BLaER1 (cell line): ENCODE measurements at regions not wholly inside any gene's neighbourhood (a gene's known extent, or its start where the extent isn't known, plus 50 kb on each side); places are given as distances from the start of the nearest gene placed in this dataset.
A peak's percentile ranks its signal among the peaks of the same experiment; 100 is the strongest.

Experiments used
- H3K27ac ChIP-seq: shearing (Covaris generic); formaldehyde crosslinking; 2 replicates; pipeline ENCODE4 v1.8.1; 2022
- H3K27me3 ChIP-seq: shearing (Covaris generic); formaldehyde crosslinking; 2 replicates; pipeline ENCODE4 v1.8.1; 2022
- H3K36me3 ChIP-seq: shearing (Covaris generic); formaldehyde crosslinking; 2 replicates; pipeline ENCODE4 v1.8.1; 2022
- H3K4me1 ChIP-seq: shearing (Covaris generic); formaldehyde crosslinking; 2 replicates; pipeline ENCODE4 v1.8.1; 2022
- H3K4me2 ChIP-seq: shearing (Covaris generic); formaldehyde crosslinking; 2 replicates; pipeline ENCODE4 v1.8.1; 2022
- H3K4me3 ChIP-seq: shearing (Covaris generic); formaldehyde crosslinking; 2 replicates; pipeline ENCODE4 v1.8.1; 2022
- H3K9ac ChIP-seq: shearing (Covaris generic); formaldehyde crosslinking; 2 replicates; pipeline ENCODE4 v1.8.1; 2022
- H3K9me3 ChIP-seq: shearing (Covaris generic); formaldehyde crosslinking; 2 replicates; pipeline ENCODE4 v1.8.1; 2022
- H4K20me1 ChIP-seq: shearing (Covaris generic); formaldehyde crosslinking; 2 replicates; pipeline ENCODE4 v1.8.1; 2022
- Cebpa-rat ChIP-seq: shearing (Covaris generic); IDR thresholded peaks from 2 replicates; pipeline ENCODE4 v1.8.1; 2022

GRCh38 chr5:56650386-56650785 is 165.0 kb upstream of the MAP3K1 start:
- Histone ChIP-seq H3K36me3 (no peaks in the 10 kb centered on the region), H3K9ac (0 out of 2 replicates have a peak overlapping the region, but pooled peaks have one; percentile 64), H4K20me1 (no peaks in the 10 kb centered on the region), H3K4me2 (peak overlapping the region; percentile 93), H3K27ac (peak overlapping the region; percentile 57), H3K4me1 (peaks cover 68% of the 10 kb centered on the region), H3K4me3 (no peak overlapping the region; the same call in 1 of the 2 replicates), H3K9me3 (peaks cover 18% of the 10 kb centered on the region; the same call in 1 of the 2 replicates), H3K27me3 (no peaks in the 10 kb centered on the region)
- no peak for TF ChIP-seq Cebpa-rat

DNA sequence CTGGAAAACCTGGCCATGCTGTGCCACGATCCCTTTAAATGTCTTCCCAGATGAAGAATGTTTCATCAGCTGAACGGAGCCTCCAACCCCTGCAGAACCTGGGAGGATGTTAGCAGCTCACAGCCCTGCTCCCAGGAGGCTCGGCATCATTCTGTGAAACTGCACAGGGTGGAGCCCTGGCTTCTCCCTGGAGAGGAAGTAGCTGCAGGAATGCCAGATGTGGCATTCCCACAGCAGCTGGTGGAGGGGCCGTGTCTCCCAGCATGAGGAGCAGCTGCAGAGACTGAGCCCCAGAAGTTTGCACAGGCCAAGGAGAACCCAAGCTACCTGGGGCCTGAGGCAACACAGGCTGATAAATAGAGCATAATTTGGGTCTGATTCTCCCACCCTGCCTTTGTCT is 165.8 kb upstream of the MAP3K1 start:
- no peaks in the 10 kb centered on the region for H3K27me3 ChIP-seq
- H3K36me3 ChIP-seq = no peaks in the 10 kb centered on the region

GRCh38 chr5:56648460-56649034 is 166.8 kb upstream of the MAP3K1 start:
- Histone ChIP-seq H3K9me3 (0 out of 2 replicates have a peak, but pooled peaks cover 8% of the 10 kb centered on the region), H3K36me3 (no peaks in the 10 kb centered on the region), H3K9ac (no peak overlapping the region), H3K27ac (no peak overlapping the region; the same call in 1 of the 2 replicates), H3K4me2 (peak overlapping the region; percentile 93), H4K20me1 (no peaks in the 10 kb centered on the region), H3K4me1 (peaks cover 62% of the 10 kb centered on the region), H3K4me3 (no peak overlapping the region), H3K27me3 (no peaks in the 10 kb centered on the region)
- no peak for TF ChIP-seq Cebpa-rat

More for the DNA sequence above, 165.8 kb upstream of the MAP3K1 start:
- Histone ChIP-seq H3K9ac (peak overlapping the region; percentile 64), H3K4me3 (peak overlapping the region; percentile 16), H4K20me1 (no peaks in the 10 kb centered on the region), H3K4me2 (peak overlapping the region; percentile 93), H3K9me3 (peaks cover 10% of the 10 kb centered on the region; the same call in 1 of the 2 replicates), H3K27ac (peak overlapping the region; percentile 57), H3K4me1 (peaks cover 68% of the 10 kb centered on the region)
- TF ChIP-seq Cebpa-rat = no peak

DNA sequence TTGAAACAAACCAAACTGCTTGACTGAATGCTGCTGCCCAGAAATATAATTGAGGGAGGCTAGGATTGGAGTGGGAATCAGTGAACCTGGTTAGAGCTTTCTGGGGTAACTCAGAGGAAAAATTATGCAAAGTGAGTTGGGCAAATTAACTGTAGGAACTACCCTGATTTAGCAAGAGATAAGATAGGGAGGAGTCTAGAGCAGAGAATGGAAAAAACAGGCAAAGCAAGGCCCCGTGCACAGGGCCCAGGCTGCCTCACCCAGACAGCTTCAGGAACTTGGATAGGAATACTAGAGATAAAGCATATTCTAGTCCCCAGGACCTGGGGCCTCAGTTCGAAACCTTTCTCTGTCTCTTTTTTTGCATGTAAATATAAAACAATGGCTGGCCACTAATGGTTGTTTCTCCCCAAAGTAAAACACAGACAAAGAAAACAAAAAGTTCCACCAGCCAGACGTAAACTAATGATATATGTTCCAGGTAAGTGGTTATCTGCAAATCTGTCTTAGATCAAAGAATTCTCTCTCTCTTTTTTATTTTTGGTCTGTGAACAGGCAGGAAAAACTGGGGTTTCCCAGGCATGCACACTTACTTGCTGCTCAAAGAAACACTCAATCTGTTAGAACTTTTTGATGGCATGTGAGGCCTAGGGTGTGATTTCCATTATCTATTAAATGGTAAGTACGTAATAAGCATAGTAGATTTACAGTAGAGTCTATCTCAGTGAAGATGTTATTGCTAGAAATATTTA is 168.1 kb upstream of the MAP3K1 start:
- Histone ChIP-seq H3K4me1 (peaks cover 57% of the 10 kb centered on the region), H3K9ac (no peak overlapping the region), H3K36me3 (no peaks in the 10 kb centered on the region), H3K27me3 (no peaks in the 10 kb centered on the region), H3K4me2 (no peak overlapping the region), H3K9me3 (0 out of 2 replicates have a peak, but pooled peaks cover 8% of the 10 kb centered on the region), H4K20me1 (no peaks in the 10 kb centered on the region), H3K27ac (peak overlapping the region; percentile 15; the same call in 1 of the 2 replicates), H3K4me3 (no peak overlapping the region)
- no peak for TF ChIP-seq Cebpa-rat

- Histone ChIP-seq H3K4me1 (peaks cover 16% of the 10 kb centered on the region), H3K4me3 (no peak overlapping the region), H4K20me1 (no peaks in the 10 kb centered on the region), H3K9ac (no peak overlapping the region), H3K27me3 (no peaks in the 10 kb centered on the region), H3K9me3 (0 out of 2 replicates have a peak, but pooled peaks cover 8% of the 10 kb centered on the region), H3K4me2 (no peak overlapping the region), H3K27ac (no peak overlapping the region), H3K36me3 (no peaks in the 10 kb centered on the region)
- no peak for TF ChIP-seq Cebpa-rat
Measured at GRCh38 chr5:56641635-56642260, 173.6 kb upstream of the MAP3K1 start.

DNA sequence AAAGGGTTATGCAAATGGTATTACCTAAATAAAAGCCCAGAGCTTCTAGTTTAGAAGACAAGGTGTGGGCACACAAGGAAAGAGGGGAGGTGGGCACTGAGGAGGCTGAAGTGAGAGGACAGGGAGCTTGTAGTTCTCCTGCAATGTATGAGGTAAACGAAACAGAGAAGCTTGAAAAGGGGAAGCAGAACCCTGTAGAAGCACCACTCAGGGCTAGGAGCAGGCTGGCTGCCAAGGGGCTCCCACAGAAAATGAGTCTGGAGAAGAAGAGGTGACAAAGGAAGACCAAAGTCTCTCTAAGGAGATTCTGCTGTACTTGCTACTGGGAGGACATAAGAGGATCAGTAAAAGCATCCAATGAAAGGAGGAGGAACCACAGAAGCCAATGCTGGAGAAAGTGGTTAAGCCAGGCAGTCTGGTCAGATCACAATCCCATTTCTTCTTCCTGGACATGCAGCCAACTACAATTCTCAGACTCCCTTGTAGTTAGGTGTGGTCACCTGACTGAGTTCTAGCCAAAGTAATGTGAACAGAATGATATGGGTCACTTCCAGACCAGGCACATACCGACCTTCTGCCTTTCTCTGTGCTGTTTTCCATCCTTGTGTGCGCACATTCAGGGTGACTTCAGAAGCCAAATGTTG is 174.5 kb upstream of the MAP3K1 start:
- Histone ChIP-seq H3K4me2 (no peak overlapping the region), H3K4me3 (no peak overlapping the region), H3K4me1 (peaks cover 15% of the 10 kb centered on the region; the same call in 1 of the 2 replicates), H3K9me3 (0 out of 2 replicates have a peak, but pooled peaks cover 4% of the 10 kb centered on the region), H3K9ac (no peak overlapping the region), H3K27ac (no peak overlapping the region), H4K20me1 (no peaks in the 10 kb centered on the region), H3K27me3 (no peaks in the 10 kb centered on the region), H3K36me3 (no peaks in the 10 kb centered on the region)
- TF ChIP-seq Cebpa-rat = no peak

DNA sequence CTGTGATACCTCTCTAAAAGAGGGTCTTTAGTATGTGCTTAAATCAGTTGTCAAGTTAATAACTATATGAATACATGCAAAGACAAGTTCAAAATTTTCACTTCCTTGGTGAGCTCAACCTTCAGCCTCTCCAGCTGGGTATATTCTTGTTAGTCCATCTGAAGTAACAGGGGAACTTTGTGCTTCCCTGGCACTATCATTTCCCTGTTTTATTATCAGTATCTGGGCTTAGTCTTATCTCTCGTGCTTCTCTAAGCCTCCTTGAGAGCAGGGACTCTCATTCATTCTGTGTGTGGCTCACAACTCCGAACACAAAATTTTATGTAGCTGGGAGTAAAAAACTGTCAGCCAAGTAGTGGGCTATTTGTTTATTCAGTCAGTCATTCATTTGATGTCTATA is 175.9 kb upstream of the MAP3K1 start:
- Histone ChIP-seq H3K9me3 (no peaks in the 10 kb centered on the region), H3K4me2 (no peak overlapping the region), H3K27ac (no peak overlapping the region), H4K20me1 (no peaks in the 10 kb centered on the region), H3K36me3 (no peaks in the 10 kb centered on the region), H3K27me3 (no peaks in the 10 kb centered on the region), H3K4me3 (no peak overlapping the region), H3K4me1 (peaks cover 15% of the 10 kb centered on the region; the same call in 1 of the 2 replicates), H3K9ac (no peak overlapping the region)
- no peak for TF ChIP-seq Cebpa-rat

GRCh38 chr5:56638768-56639238 is 176.5 kb upstream of the MAP3K1 start:
- Histone ChIP-seq H3K36me3 (no peaks in the 10 kb centered on the region), H3K9me3 (no peaks in the 10 kb centered on the region), H4K20me1 (no peaks in the 10 kb centered on the region), H3K27me3 (no peaks in the 10 kb centered on the region), H3K27ac (no peak overlapping the region), H3K4me1 (peaks cover 15% of the 10 kb centered on the region; the same call in 1 of the 2 replicates), H3K4me2 (0 out of 2 replicates have a peak overlapping the region, but pooled peaks have one; percentile 7), H3K9ac (no peak overlapping the region), H3K4me3 (no peak overlapping the region)
- TF ChIP-seq Cebpa-rat = no peak

- no peak for TF ChIP-seq Cebpa-rat
- Histone ChIP-seq H3K27ac (no peak overlapping the region), H3K4me2 (no peak overlapping the region), H3K9me3 (no peaks in the 10 kb centered on the region), H3K4me3 (no peak overlapping the region), H3K4me1 (peaks cover 15% of the 10 kb centered on the region; the same call in 1 of the 2 replicates), H3K27me3 (no peaks in the 10 kb centered on the region), H3K9ac (no peak overlapping the region), H3K36me3 (no peaks in the 10 kb centered on the region), H4K20me1 (no peaks in the 10 kb centered on the region)
Measured at GRCh38 chr5:56638061-56638621, 177.2 kb upstream of the MAP3K1 start.
